ENCODE measurements at regions not wholly inside any gene's neighbourhood (a gene's known extent, or its start where the extent isn't known, plus 50 kb on each side); places are given as distances from the start of the nearest gene placed in this dataset.

GRCh38 chr12:77679686-77680085 is 151.0 kb upstream of the NAV3 start:
- no peak for TF ChIP-seq CTCF (conservative IDR thresholded peaks at IDR 0.05; ENCODE audit: low read depth, low read length)
- DNase-seq (ENCODE audit: low read depth), result peak; percentile 81

GRCh38 chr12:77678621-77679020 is 152.1 kb upstream of the NAV3 start:
- TF ChIP-seq CTCF (conservative IDR thresholded peaks at IDR 0.05; ENCODE audit: low read depth, low read length), result no peak
- no peak overlapping the region for H3K4me3 ChIP-seq (ENCODE audit: low read length)
- no peak for DNase-seq (ENCODE audit: low read depth)

More at GRCh38 chr12:77679686-77680085, 151.0 kb upstream of the NAV3 start:
- no peak overlapping the region for H3K4me3 ChIP-seq (ENCODE audit: low read length)

DNA sequence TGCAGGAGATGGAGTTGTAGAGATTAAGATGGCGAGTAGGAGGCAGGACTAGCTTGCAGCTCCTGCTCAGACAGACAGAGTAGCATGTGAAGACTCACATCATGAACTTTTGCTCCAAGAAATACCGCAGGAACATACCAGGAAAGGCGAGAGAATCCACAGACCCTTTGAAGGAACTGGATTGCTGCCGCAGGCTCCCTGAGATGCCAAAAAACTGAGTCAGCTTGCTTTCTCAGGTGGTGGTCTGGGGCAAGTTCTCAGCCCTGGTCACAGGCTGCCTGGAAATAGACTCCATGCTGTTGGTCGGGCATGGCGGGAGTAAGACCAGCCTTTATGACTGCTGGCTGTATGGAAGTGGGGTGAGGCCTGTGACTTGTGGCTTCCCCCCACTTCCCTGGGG is 163.6 kb upstream of the NAV3 start:
- TF ChIP-seq CTCF (conservative IDR thresholded peaks at IDR 0.05; ENCODE audit: low read depth, low read length), result no peak
- no peak for DNase-seq (ENCODE audit: low read depth)
- H3K4me3 ChIP-seq (ENCODE audit: low read length), result no peak overlapping the region

DNA sequence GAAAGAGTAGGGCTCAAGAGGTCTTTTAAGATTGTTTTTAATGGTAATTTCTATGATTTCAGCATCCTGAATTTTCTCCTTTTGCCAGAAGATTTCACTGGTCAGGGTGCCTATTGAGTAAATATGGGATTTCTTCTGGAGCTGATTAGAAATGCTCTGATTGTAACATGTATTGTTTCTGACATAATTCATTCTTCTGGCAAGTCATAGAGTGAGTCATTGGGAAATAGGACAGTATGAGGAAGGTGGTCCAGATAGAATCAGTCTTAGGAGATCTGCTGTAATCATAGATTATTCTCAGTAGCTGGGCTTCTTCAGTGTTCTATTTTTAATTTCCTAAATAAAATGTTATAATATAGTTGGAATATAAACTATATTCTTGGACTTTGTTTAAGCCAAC is 182.0 kb upstream of the NAV3 start:
- H3K4me3 ChIP-seq (ENCODE audit: low read length), result no peak overlapping the region
- TF ChIP-seq CTCF (conservative IDR thresholded peaks at IDR 0.05; ENCODE audit: low read depth, low read length), result no peak
- DNase-seq (ENCODE audit: low read depth), result no peak

- no peak overlapping the region for H3K4me3 ChIP-seq (ENCODE audit: low read length)
- DNase-seq (ENCODE audit: low read depth), result no peak
- TF ChIP-seq CTCF (conservative IDR thresholded peaks at IDR 0.05; ENCODE audit: low read depth, low read length), result no peak
Measured at GRCh38 chr12:77645966-77646598, 184.6 kb upstream of the NAV3 start.

DNA sequence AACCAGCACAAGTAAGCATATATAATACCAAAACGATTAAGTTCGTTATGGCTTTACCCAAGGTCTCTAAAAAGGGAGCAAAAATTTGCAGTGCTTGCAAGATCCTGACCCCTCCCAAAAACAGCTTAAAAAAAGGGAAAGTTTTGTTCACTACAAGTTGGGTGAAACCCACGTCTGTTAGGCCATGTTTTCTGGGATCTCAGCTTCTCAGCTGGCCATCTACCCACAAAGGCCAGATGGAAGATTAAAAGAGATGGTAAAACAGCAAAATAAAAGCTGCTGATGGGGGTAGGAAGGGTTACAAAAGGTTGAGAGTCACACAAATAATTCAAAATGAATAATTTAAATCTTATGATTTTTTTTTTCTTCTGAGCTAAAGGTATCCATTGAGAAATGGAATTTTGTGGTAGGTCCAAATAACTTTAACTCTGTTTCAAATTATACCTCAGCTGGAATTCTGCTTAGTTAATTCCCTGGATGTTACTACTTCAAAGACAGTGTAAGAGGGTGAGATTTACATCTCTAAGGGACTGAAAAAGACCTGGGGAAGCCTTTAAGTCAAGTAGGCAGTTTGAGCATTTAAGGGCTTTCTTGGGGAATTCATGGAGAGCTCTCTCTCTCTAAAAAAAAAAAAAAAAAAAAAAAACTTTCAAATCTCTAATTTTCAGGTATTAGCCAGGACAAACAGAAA is 185.6 kb upstream of the NAV3 start:
- H3K4me3 ChIP-seq (ENCODE audit: low read length), result no peak overlapping the region
- TF ChIP-seq CTCF (conservative IDR thresholded peaks at IDR 0.05; ENCODE audit: low read depth, low read length), result no peak
- no peak for DNase-seq (ENCODE audit: low read depth)

GRCh38 chr12:77642246-77642645 is 188.4 kb upstream of the NAV3 start:
- DNase-seq (ENCODE audit: low read depth), result no peak
- no peak overlapping the region for H3K4me3 ChIP-seq (ENCODE audit: low read length)
- TF ChIP-seq CTCF (conservative IDR thresholded peaks at IDR 0.05; ENCODE audit: low read depth, low read length), result no peak
